Lung microvascular endothelial cell (primary cell): ENCODE measurements at regions not wholly inside any gene's neighbourhood (a gene's known extent, or its start where the extent isn't known, plus 50 kb on each side); places are given as distances from the start of the nearest gene placed in this dataset.
"Not testable (repeated sequence)": the region's sequence is repeated elsewhere in the genome, so short reads cannot be mapped to it uniquely, and the experiment has no call there.

Experiments
- DNase-seq, 2 donors: peaks; one replicate each; pipeline versions ENCODE4 v3.0.0 to v3.0.0-alpha.2; 2010; ENCODE audit warnings: low read depth in 2 of 2

DNA sequence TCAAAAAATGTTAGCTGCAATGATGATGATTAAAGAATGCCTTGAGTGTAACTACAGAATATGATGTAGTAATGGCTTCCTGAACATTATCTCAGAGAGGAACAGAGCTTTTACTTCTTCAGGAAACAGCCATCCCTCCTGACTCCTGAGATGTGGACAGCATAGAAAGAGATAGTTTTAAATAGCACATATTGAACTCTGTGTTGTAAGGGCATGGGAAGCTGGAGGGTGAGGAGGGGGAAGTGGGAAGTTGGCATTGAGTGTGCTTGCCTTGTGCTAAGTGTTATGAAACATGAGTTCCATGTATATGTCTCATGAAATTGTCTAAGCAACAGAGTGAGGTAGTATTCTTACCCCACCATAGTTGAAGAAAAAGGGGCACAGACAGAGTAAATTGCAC lies 161.5 kb upstream of the SLC28A3 start:
- DNase-seq, result no peak

DNA sequence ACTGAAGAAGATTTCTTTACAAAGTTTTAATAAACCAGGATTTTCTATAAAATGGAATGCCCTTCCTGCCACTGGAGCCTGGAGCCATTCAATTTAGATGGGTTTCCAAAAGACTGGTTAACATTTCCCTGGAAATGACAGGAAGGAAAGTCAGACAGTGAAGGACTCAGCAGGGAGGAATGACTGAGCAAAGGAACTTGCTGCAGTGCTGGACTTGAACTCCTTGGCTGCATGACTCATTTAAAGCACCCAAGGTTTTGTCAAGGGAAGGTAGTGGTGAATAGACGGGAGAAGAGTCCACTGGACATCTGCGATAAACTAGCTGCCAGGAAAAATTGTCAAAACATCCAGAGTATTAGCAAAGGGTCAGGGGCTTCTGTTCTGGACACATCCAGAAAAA lies 163.8 kb upstream of the SLC28A3 start:
- no peak for DNase-seq

GRCh38 chr9:84511651-84512050 lies 157.9 kb upstream of the NTRK2 start:
- DNase-seq, result no peak

- DNase-seq, result no peak
Measured at GRCh38 chr9:84512493-84512892, 157.0 kb upstream of the NTRK2 start.

DNA sequence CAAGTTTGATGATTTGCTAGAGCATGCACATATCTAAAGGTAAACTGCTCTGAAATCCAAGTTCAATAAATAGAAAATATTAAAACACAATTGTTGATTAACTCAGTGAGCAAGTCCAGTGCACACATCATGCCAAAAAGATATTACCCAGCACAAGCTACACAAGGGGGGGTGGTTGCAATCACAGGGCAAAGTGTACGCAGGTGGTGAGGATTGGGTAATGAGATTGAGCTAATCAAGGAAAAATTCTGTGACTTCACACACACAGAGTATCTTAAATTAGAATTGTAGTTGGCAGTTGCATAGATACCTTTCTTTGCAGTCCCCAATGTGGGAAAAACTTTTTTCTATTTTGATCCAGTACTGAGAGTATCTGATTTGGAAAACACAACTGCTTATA lies 156.1 kb upstream of the NTRK2 start:
- no peak for DNase-seq

DNA sequence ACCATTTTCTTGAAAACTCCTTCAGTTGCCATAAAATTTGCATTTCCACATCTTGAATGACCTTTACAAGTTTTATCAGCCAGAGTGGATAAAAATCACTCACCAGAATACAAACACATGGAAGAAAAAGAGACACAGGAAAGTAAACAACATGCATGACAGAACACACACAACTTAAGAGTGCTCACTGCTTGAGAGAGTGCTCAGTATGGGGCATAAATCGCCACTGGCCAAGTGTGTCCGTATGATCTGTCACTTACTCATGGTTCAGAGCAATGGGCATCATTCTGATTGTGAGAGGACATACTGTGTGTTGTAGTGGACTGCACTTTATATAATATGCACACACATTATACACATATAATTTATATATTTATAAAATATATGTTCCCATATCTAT lies 155.6 kb upstream of the NTRK2 start:
- no peak for DNase-seq

DNA sequence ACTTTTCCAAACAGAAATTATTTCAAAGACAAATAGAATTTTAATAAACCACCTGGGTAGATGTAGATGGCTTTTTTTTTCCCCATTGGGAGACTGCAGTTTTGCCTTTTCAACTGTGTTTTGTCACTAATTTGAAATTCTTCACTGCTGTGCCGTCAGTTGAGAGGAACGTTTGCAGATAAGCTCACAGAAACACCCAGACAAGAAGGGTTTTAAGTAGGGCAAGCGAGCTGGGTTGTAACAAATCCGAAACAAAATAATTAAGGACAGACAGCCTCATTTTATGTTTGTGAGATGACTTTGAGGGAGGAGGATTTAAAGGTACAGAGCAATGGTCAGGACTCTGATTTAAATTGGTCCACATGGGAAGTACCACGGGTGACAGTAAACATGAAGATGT lies 155.1 kb upstream of the NTRK2 start:
- DNase-seq, result no peak

DNA sequence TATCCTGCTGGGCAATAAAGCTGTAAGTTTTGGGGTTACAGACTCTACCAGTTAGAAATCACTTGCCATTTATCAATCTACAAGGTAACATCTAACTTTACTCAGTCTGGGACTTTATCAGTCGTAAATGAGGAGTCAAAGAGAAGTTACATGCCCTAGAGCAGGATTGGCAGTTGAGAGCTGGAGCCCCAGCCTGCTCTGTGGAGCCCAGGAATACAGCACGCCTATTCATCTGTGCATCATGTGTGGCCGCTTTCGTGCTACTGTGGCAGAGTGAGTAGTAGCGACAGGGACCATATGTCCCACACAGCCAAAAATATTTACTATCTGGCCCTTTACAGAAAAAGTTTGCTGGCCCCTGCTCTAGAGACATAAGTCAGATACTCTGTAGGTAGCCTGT lies 152.5 kb upstream of the NTRK2 start:
- DNase-seq, result no peak

GRCh38 chr9:84519413-84519812 lies 150.1 kb upstream of the NTRK2 start:
- no peak for DNase-seq

DNA sequence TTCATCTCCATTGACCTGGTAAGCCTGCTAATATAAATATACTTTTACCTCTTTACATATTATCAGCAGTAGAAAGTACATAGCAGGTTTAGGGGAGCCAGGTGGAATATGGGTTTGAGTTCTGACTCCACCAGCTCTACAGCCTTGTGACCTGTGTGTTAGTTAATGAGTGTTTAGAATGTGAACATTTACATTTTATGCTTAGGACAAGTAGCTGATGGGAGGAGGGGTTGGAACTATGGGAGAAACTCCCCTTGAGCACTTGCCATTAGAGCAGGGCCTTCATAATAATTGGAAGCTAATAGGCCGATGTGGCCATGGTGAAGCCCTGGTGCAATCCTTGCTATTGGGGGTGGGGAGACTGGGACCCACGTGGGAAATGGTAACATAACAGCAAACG lies 148.3 kb upstream of the NTRK2 start:
- DNase-seq, result no peak

- DNase-seq, result not testable (repeated sequence)
Measured at GRCh38 chr9:84526211-84526610, 143.3 kb upstream of the NTRK2 start.

DNA sequence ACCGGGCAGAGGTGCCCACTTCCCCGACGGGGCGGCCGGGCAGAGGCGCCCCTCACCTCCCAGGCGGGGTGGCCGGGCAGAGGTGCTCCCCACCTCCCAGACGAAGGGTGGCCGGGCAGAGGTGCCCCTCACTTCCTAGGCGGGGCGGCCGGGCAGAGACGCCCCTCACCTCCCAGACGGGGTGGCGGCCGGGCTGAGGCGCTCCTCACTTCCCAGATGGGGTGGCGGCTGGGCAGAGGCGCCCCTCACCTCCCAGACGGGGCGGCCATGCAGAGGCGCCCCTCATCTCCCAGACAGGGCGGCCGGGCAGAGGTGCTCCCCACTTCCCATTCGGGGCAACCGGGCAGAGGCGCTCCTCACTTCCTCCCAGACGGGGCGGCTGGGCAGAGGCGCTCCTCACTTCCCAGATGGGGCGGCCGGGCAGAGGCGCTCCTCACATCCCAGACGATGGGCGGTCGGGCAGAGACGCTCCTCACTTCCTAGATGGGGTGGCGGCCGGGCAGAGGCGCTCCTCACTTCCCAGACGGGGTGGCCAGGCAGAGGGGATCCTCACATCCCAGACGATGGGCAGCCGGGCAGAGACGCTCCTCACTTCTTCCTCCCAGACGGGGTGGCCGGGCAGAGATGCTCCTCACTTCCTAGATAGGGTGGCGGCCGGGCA lies 142.3 kb upstream of the NTRK2 start:
- not testable (repeated sequence) for DNase-seq

DNA sequence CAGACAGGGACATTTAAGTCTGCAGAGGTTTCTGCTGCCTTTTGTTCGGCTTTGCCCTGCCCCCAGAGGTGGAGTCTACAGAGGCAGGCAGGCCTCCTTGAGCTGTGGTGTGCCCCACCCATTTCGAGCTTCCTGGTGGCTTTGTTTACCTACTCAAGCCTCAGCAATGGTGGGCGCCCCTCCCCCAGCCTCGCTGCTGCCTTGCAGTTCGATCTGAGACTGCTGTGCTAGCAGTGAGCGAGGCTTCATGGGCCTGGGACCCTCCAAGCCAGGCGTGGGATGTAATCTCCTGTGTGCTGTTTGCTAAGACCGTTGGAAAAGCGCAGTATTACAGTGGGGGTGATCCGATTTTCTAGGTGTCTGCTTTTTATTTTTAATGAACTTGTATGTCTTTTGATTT lies 133.6 kb upstream of the NTRK2 start:
- not testable (repeated sequence) for DNase-seq

GRCh38 chr9:84538879-84539278 lies 130.7 kb upstream of the NTRK2 start:
- no peak for DNase-seq

DNA sequence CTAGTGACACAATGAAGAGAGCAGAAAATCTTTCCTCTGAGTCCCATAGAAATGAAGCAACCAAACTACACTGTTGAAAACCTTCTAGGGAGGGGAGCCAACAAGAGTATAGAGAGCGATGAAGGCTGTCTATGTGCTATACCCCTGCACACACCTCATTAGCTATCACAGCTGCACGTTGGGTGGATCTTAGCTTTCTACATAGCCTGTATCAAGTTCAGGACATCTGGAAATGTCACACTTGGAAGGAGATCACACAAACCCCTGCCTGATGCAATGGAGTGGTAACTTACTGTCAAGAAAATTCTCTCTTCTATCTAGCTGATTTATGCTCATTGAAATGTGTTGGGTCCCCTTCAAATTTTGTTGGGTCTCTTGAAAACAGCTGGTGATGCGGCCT lies 127.0 kb upstream of the NTRK2 start:
- no peak for DNase-seq

DNA sequence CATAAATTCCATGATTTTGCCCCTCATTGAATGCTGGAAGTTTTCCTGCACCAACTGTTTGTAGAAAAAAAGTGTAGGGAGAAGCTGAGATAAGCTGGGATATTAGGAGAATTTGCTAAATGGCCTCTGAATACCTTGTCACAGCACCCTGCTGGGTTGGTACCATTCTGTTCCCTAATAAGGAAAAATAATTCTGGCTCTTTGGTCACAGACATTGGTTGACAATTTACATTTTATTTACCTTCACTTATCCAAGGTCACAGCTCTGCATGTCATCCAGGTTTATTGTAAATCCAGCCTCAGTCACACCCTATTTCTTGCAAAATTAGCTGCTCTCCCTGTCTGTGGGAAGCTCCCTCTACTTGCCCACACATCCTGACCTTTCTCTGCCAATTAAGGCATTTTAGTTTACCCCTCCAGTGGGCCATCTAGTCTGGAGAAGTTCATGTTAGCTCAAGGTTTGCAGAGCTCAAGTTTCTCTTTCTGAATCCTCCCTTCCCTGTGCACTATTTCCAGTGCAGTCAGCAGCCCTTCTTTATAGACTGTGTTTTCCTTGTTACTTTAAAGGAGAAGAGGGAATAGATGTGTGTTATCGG lies 115.4 kb upstream of the NTRK2 start:
- DNase-seq, result no peak

DNA sequence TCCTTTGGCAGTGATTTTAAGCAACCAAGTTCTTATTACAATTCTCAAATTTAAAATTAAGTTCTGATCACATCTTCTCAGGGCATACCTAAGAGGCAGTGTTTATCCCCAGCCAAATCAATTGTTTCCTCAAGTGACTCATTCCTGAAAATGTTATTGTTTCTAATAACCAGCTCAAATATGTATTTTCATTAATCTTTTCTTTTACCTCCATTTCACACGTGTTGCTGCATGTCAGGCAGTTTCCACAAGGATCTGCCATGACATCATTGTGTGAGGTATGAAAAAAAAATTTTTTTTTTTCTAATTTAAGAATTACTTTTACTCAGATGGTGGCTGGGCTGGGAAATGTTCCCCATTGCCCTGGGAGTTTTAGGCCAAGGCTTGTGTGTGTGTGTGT lies 113.0 kb upstream of the NTRK2 start:
- DNase-seq, result no peak

GRCh38 chr9:84557751-84558150 lies 111.8 kb upstream of the NTRK2 start:
- no peak for DNase-seq

DNA sequence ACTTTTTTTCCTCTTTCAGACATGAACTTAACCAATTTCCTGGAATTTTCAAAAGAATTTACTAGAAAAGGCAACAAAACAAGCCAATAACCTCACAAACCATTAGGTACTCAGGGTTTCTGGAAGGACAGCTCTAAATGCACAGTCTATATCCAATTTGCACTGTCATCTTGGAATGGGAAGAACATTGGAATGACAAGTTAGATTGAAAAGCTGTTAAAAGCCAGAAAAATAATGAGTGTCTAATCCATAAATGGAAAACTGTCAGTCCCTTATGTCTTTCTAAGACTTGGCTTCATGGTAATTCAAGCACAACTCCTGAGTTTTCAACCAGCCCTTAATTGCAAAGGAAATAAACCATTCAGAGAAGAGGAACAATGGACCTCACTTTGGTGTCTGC lies 105.8 kb upstream of the NTRK2 start:
- no peak for DNase-seq

DNA sequence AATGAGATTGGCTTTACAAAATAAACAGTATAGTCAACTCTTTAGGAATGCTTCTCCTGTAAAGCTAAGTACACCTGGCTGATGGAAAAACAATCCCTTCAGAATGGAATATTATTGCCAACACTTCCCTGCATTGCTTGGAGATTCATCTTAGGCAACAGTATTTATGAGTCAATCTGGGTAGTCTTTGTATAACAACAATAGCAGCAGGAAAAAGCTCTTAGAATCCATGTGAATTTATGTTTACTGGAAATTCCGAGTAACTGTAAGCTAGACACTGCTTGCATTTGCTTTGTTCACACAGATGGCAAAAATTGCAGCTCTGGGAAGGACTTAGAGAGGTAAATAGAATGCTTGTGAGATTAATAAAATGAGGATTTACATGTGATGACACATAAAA lies 101.7 kb upstream of the NTRK2 start:
- no peak for DNase-seq

DNA sequence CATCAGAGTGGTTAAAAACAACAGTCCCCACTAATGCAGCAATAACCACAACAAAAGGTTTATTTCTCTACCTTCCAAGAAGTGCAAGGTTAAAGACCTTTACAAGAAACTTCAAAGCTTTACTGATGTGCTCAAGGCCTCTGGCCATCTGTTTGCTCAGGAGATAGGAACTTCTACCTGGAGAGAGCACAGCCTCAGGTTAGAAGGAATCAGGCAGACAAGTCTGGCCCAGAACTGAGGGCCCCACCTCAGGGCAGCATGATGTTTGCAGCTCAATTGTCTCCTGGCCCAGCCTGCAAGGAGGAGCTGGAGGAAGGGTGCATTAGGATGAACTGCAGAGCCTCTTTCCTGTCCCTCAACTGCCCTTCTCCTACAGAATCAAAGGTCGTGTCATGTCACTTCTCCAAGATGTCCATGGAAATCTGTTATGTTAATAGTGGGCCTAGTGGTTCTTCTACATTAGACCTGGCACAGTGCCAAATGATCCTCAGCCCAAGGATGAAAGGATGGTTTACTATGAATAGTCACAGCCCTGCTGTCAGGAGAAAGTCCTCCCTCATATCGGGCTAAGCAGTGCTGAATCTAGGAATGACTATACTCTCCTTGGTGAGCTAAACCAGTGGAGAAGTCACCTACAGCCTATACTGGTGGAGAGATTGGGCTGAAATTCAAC lies 98.9 kb upstream of the NTRK2 start:
- DNase-seq, result no peak

- no peak for DNase-seq
Measured at GRCh38 chr9:84573083-84573482, 96.4 kb upstream of the NTRK2 start.

DNA sequence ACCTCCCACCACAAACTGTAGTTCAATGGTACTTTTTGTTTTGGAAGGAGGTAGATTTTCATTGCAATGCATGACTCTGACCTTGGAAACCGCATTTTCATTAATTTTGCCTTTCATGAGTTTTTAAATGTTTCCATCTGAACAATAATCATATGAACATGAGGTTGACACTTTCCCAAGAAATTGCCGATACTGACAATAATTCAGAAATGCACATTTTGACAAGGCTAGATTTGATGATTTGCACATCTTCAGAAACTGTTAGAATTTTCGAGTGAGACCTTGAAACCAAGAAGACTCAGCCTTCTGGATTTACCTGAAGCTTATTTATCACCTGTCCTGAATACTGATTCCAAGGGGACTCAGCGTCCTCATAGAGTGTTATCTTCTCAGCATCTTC lies 93.8 kb upstream of the NTRK2 start:
- DNase-seq, result no peak
